ENCODE measurements at regions not wholly inside any gene's neighbourhood (a gene's known extent, or its start where the extent isn't known, plus 50 kb on each side); places are given as distances from the start of the nearest gene placed in this dataset.

- FAIRE-seq (no peak), DNase-seq (ENCODE audit: low read depth) (no peak)
- Histone ChIP-seq H3K4me3 (ENCODE audit: low read depth, low read length) (no peak overlapping the region), H3K36me3 (ENCODE audit: control insufficient read depth, insufficient read depth, low read length) (no peaks in the 10 kb centered on the region), H3K27me3 (ENCODE audit: control insufficient read depth, insufficient read depth, low read length) (no peaks in the 10 kb centered on the region)
- TF ChIP-seq, protein P1, sequence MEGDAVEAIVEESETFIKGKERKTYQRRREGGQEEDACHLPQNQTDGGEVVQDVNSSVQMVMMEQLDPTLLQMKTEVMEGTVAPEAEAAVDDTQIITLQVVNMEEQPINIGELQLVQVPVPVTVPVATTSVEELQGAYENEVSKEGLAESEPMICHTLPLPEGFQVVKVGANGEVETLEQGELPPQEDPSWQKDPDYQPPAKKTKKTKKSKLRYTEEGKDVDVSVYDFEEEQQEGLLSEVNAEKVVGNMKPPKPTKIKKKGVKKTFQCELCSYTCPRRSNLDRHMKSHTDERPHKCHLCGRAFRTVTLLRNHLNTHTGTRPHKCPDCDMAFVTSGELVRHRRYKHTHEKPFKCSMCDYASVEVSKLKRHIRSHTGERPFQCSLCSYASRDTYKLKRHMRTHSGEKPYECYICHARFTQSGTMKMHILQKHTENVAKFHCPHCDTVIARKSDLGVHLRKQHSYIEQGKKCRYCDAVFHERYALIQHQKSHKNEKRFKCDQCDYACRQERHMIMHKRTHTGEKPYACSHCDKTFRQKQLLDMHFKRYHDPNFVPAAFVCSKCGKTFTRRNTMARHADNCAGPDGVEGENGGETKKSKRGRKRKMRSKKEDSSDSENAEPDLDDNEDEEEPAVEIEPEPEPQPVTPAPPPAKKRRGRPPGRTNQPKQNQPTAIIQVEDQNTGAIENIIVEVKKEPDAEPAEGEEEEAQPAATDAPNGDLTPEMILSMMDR (IDR thresholded peaks at IDR 0.05; ENCODE audit: insufficient read depth, low read length, severe bottlenecking), result no peak
Measured at GRCh38 chr14:66081594-66082376, 404.4 kb upstream of the CCDC196 start.

- Histone ChIP-seq H3K27me3 (ENCODE audit: control insufficient read depth, insufficient read depth, low read length) (no peaks in the 10 kb centered on the region), H3K36me3 (ENCODE audit: control insufficient read depth, insufficient read depth, low read length) (no peaks in the 10 kb centered on the region), H3K4me3 (ENCODE audit: low read depth, low read length) (no peak overlapping the region)
- FAIRE-seq (no peak), DNase-seq (ENCODE audit: low read depth) (no peak)
- TF ChIP-seq, protein P1 (IDR thresholded peaks at IDR 0.05; ENCODE audit: insufficient read depth, low read length, severe bottlenecking), result no peak
Measured at GRCh38 chr14:66085224-66085623, 400.9 kb upstream of the CCDC196 start.

DNA sequence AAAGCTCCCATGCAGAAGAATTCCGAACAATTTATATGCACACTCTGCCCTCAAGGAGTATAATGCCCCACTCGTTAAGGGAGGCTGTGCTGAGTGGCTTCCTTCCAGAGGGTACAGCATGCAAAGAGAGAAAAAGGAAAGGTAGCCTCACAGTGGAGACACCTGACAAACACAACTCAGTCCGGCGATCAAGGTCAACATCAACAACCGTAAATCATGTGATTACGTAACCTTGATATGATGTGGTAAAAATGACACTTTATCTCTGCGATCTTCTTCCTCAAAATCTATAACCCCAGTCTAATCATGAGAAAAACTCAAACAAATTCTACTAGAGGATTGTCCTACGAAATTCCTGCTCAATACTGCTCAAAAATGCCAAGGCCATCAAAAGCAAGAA is 400.5 kb upstream of the CCDC196 start:
- FAIRE-seq (no peak), DNase-seq (ENCODE audit: low read depth) (no peak)
- Histone ChIP-seq H3K36me3 (ENCODE audit: control insufficient read depth, insufficient read depth, low read length) (no peaks in the 10 kb centered on the region), H3K27me3 (ENCODE audit: control insufficient read depth, insufficient read depth, low read length) (no peaks in the 10 kb centered on the region), H3K4me3 (ENCODE audit: low read depth, low read length) (no peak overlapping the region)
- TF ChIP-seq, protein P1 (IDR thresholded peaks at IDR 0.05; ENCODE audit: insufficient read depth, low read length, severe bottlenecking), result no peak

DNA sequence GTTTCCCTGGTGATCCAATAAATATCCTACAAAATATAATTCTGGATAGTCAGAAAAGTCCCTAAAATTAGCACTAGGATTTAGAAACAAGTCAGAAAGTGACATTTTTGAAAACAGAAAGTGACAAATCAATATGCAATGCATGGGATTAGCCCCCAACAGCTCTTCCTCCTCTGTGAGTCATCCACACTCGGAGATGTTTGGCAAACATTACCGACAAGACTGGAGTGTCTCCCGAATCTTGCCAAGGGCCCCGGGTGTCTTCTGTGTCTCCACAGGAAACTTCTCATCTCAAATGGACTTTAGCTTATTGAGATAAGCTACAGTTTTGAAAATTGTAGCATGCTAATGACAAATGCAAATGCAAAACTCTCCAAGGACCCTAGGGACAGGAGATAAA is 398.9 kb upstream of the CCDC196 start:
- DNase-seq (ENCODE audit: low read depth) (no peak), FAIRE-seq (no peak)
- Histone ChIP-seq H3K36me3 (ENCODE audit: control insufficient read depth, insufficient read depth, low read length) (no peaks in the 10 kb centered on the region), H3K4me3 (ENCODE audit: low read depth, low read length) (no peak overlapping the region), H3K27me3 (ENCODE audit: control insufficient read depth, insufficient read depth, low read length) (no peaks in the 10 kb centered on the region)
- TF ChIP-seq, protein P1 (IDR thresholded peaks at IDR 0.05; ENCODE audit: insufficient read depth, low read length, severe bottlenecking), result no peak

DNA sequence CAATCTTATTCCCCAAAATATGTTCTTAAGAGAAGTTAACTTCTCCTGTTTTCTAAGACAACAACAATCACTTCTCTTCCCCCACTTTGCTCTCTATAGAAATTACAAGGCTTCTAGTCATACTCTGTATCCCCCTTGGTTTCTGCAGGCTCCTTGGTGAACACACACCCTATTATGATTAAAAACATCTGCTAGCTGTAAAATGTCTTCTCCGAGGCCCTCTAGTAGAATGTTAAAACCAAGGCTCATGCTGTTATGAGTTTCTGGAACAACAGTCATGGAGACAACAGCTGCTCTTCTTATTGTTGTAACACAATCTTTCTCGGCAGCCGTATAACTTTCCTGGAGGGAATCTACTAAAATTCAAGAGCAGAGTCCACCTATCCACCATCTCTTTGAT is 397.5 kb upstream of the CCDC196 start:
- Histone ChIP-seq H3K27me3 (ENCODE audit: control insufficient read depth, insufficient read depth, low read length) (no peaks in the 10 kb centered on the region), H3K36me3 (ENCODE audit: control insufficient read depth, insufficient read depth, low read length) (no peaks in the 10 kb centered on the region), H3K4me3 (ENCODE audit: low read depth, low read length) (no peak overlapping the region)
- TF ChIP-seq, protein P1 (IDR thresholded peaks at IDR 0.05; ENCODE audit: insufficient read depth, low read length, severe bottlenecking), result no peak
- FAIRE-seq, result no peak
- no peak for DNase-seq (ENCODE audit: low read depth)

GRCh38 chr14:66092206-66092605 is 394.0 kb upstream of the CCDC196 start:
- no peaks in the 10 kb centered on the region for H3K27me3 ChIP-seq (ENCODE audit: control insufficient read depth, insufficient read depth, low read length)
- FAIRE-seq (no peak), DNase-seq (ENCODE audit: low read depth) (no peak)
- no peak overlapping the region for H3K4me3 ChIP-seq (ENCODE audit: low read depth, low read length)
- TF ChIP-seq, protein P1 (IDR thresholded peaks at IDR 0.05; ENCODE audit: insufficient read depth, low read length, severe bottlenecking), result no peak
- no peaks in the 10 kb centered on the region for H3K36me3 ChIP-seq (ENCODE audit: control insufficient read depth, insufficient read depth, low read length)

All from bronchial epithelial cell (primary cell).